Glutamatergic neuron (in vitro differentiated cells): ENCODE measurements at regions not wholly inside any gene's neighbourhood (a gene's known extent, or its start where the extent isn't known, plus 50 kb on each side); places are given as distances from the start of the nearest gene placed in this dataset.
"Not testable (repeated sequence)": the region's sequence is repeated elsewhere in the genome, so short reads cannot be mapped to it uniquely, and the experiment has no call there.

Source experiments
- DNase-seq: peaks from one replicate; pipeline ENCODE4 v3.0.0; 2022
- H3K27ac Mint-ChIP-seq: one replicate; pipeline ENCODE4 v1.8.0; 2020; ENCODE audit warnings: mild to moderate bottlenecking, mixed read lengths, inconsistent platforms; ENCODE audit not compliant: unreplicated experiment
- H3K27me3 Mint-ChIP-seq: one replicate; pipeline ENCODE4 v1.8.0; 2020; ENCODE audit warnings: mild to moderate bottlenecking, moderate library complexity, mixed read lengths, inconsistent platforms; ENCODE audit not compliant: unreplicated experiment
- H3K36me3 Mint-ChIP-seq: one replicate; pipeline ENCODE4 v1.8.0; 2020; ENCODE audit warnings: mild to moderate bottlenecking, mixed read lengths, inconsistent platforms; ENCODE audit not compliant: unreplicated experiment
- H3K4me1 Mint-ChIP-seq: one replicate; pipeline ENCODE4 v1.8.0; 2020; ENCODE audit warnings: mild to moderate bottlenecking, low read depth, mixed read lengths, inconsistent platforms; ENCODE audit not compliant: unreplicated experiment
- H3K4me3 Mint-ChIP-seq: one replicate; pipeline ENCODE4 v1.8.0; 2020; ENCODE audit warnings: mild to moderate bottlenecking, mixed read lengths, inconsistent platforms; ENCODE audit not compliant: unreplicated experiment
- H3K9me3 Mint-ChIP-seq: one replicate; pipeline ENCODE4 v1.8.0; 2020; ENCODE audit warnings: mild to moderate bottlenecking, moderate library complexity, mixed read lengths, inconsistent platforms; ENCODE audit not compliant: unreplicated experiment
- CTCF ChIP-seq: fragments of 200-600 bp; sonication (generic); IDR thresholded peaks from one replicate; pipeline ENCODE4 v1.5.0; 2021; ENCODE audit not compliant: partially characterized antibody, unreplicated experiment

DNA sequence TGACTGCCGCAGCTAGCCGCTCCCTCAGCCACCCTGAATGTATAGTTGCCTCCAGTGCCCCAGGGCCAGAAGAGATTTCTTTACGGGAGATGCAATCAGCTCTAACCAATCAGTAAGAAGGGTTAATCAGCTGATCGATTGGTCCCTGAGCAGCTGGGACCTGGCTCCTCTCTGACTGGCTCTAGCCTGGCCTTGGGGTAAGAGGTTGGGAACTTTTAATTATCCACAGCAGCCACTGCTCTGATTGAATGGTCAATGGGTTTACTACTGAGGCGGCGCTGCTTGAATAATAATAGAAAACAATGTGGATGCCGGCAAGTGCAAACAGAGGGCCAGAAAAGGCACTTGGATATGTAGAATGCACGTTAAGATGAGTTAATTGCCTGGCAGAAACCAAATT, 99.8 kb downstream of the TFAP2A start:
- Mint-ChIP-seq H3K27me3 (peaks cover 3% of the 10 kb centered on the region), H3K27ac (peak overlapping the region; percentile 55), H3K4me3 (peak overlapping the region; percentile 14), H3K4me1 (peaks cover 14% of the 10 kb centered on the region), H3K36me3 (peaks cover 3% of the 10 kb centered on the region), H3K9me3 (no peaks in the 10 kb centered on the region)
- TF ChIP-seq CTCF: no peak
- peak; percentile 64 for DNase-seq

DNA sequence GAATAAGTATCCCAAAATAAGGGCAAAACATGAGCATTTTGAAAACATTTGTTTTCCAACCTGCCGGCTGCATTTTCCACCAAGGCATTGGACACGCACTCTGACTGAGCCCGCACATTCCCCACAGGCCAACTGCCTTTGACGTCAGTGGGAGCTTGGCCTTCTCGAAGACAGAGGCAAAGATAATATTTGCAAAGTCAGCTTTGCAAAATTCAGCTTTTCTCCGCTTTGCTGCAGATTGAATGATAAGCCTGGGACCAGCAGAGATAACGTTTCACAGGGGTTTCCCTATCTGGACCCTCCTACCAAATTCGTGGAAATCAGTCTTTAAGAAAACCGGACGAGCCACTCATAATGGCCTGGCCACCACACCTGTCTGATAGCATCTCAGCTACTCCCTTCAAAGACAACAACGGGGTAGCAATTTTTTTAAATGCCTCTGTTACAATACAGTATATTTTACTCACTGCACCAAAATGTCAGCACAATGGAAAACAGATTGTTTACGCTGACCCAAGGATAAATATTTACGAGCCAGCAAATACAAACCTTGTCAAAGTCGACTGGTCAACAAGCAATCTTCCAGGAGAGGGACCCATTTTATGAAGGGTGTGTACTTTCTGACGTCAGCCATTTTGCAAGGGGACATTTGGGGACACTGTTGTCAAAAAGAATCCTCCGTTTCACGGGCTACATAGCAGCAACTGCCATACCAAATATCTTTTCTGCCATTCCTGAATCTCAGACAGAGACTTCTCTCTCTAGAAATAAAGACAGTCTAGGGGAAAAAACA, 100.5 kb downstream of the TFAP2A start:
- Mint-ChIP-seq H3K27ac (peak overlapping the region; percentile 55), H3K9me3 (no peaks in the 10 kb centered on the region), H3K36me3 (peaks cover 3% of the 10 kb centered on the region), H3K27me3 (peaks cover 1% of the 10 kb centered on the region), H3K4me3 (peak overlapping the region; percentile 30), H3K4me1 (peaks cover 14% of the 10 kb centered on the region)
- no peak for TF ChIP-seq CTCF
- no peak for DNase-seq

DNA sequence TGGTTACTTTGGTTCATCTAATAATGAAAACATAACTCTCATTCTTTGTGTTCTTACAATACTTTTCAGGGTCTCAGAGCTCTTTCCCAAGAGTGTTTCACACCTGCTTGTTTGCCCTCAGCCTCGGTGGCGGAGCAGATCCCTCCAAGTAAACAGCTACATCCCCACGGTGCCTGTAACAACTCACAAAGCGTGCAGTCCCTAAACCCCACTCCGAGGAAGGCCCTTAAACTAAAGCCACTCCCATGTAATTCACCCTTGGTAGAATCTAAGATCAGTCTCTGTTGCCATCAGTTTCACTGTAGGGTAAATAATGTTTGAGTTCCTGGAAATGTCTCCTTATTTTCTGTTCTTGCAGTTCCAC, 101.1 kb downstream of the TFAP2A start:
- Mint-ChIP-seq H3K4me1 (peaks cover 14% of the 10 kb centered on the region), H3K4me3 (no peak overlapping the region), H3K27ac (no peak overlapping the region), H3K9me3 (no peaks in the 10 kb centered on the region), H3K27me3 (peaks cover 1% of the 10 kb centered on the region), H3K36me3 (peaks cover 3% of the 10 kb centered on the region)
- TF ChIP-seq CTCF: no peak
- DNase-seq: no peak

DNA sequence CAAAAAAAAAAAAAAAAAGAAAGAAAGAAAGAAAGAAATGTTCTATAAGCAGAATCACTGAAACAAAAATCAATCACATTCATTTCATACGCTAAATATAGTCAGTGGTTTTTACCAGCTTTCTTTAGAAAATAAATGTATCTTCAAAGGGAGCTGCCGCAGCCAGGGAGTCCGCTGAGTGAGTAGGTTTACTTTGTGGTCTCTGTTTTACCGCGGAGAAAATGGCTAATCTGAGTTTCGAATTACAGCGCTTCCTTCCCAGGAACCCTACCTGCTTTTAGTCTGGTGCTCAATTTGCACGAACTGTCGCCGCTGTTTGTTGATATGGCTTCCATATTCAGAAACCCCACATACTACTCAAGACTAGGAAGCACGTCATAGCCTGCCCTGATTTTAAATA, 102.4 kb downstream of the TFAP2A start:
- Mint-ChIP-seq H3K4me1 (peaks cover 15% of the 10 kb centered on the region), H3K27ac (no peak overlapping the region), H3K4me3 (no peak overlapping the region), H3K27me3 (peaks cover 1% of the 10 kb centered on the region), H3K36me3 (no peaks in the 10 kb centered on the region), H3K9me3 (no peaks in the 10 kb centered on the region)
- DNase-seq: no peak
- TF ChIP-seq CTCF: no peak

DNA sequence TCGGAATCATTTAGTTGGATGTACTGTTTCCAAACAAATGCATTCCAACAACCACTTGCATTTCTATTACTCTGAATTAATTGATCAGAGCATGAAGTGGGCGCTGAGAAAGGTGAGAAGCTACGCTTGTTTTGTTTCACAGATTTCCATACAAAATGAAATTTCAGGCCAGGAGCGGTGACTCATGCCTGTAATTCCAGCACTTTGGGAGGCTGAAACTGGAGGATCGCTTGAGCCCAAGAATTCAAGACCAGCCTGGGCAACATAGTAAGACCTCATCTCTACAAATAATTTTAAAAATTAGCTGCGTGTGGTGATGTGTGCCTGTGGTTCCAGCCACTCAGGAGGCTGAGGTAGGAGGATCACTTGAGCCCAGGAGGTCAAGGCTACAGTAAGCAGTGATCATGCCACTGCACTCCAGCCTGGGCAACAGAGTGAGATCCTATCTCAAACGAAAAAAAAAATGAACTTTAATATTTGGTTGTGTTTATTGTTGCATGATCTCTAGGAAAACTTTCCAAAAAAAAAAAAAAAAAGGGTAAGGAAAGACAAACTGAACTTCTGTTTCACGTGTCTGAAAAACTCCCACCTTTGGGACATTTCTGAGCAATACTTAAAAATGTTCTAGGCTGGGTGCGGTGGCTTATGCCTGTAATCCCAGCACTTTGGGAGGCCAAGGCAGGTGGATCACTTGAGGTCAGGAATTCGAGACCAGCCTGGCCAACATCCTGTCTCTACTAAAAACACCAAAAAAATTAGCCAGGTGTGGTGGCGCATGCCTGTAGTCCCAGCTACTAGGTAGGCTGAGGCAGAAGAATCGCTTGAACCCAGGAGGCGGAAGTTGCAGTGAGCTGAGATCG, 103.1 kb downstream of the TFAP2A start:
- H3K9me3 Mint-ChIP-seq, H3K27me3 Mint-ChIP-seq, DNase-seq, H3K4me3 Mint-ChIP-seq, H3K36me3 Mint-ChIP-seq, H3K27ac Mint-ChIP-seq: not testable (repeated sequence)
- peaks cover 16% of the 10 kb centered on the region for H3K4me1 Mint-ChIP-seq
